GM23338 (cell line): ENCODE measurements at regions not wholly inside any gene's neighbourhood (a gene's known extent, or its start where the extent isn't known, plus 50 kb on each side); places are given as distances from the start of the nearest gene placed in this dataset.

Source experiments
- EZH2 ChIP-seq: fragments of 200-600 bp; sonication (generic); IDR thresholded peaks from one replicate; pipeline ENCODE4 v1.8.0; 2017; ENCODE audit warnings: antibody characterized with exemption, mild to moderate bottlenecking, low read depth; ENCODE audit not compliant: unreplicated experiment
- EZH2phosphoT487 ChIP-seq: fragments of 200-600 bp; sonication (generic); IDR thresholded peaks from one replicate; pipeline ENCODE4 v1.8.1; 2018; ENCODE audit warnings: antibody characterized with exemption; ENCODE audit not compliant: unreplicated experiment
- JUNB ChIP-seq: IDR thresholded peaks from one replicate; pipeline ENCODE4 v1.6.1; 2016; ENCODE audit warnings: antibody characterized with exemption; ENCODE audit not compliant: unreplicated experiment
- POLR2AphosphoS5 ChIP-seq: IDR thresholded peaks from 2 replicates; pipeline ENCODE4 v1.6.1; 2016; ENCODE audit warnings: antibody characterized with exemption, low read depth
- STAT1 ChIP-seq: IDR thresholded peaks from one replicate; pipeline ENCODE4 v1.6.1; 2016; ENCODE audit warnings: antibody characterized with exemption; ENCODE audit not compliant: unreplicated experiment
- ZNF114 ChIP-seq: fragments of 250-450 bp; sonication (Bioruptor Pico); IDR thresholded peaks from 2 replicates; pipeline ENCODE4 v1.5.0; 2020; ENCODE audit warnings: mild to moderate bottlenecking, moderate library complexity
- ZNF331 ChIP-seq: fragments of 250-450 bp; sonication (Bioruptor Pico); IDR thresholded peaks from 2 replicates; pipeline ENCODE4 v1.5.0; 2020; ENCODE audit warnings: low read depth, mild to moderate bottlenecking, moderate library complexity
- TF ChIP-seq, protein P1 (sequence below), 2 experiments: fragments of 200-600 bp in 1 of 2; sonication (generic) in 1 of 2; conservative IDR thresholded peaks; 2 replicates each; pipeline versions ENCODE4 v1.5.1 to v1.6.1; 2016 to 2017; ENCODE audit warnings: antibody characterized with exemption in 2 of 2, low read depth in 2 of 2, mild to moderate bottlenecking in 2 of 2, moderate library complexity in 1 of 2
- TF ChIP-seq, protein P2 (sequence below): IDR thresholded peaks from one replicate; pipeline ENCODE4 v1.6.1; 2018; ENCODE audit warnings: antibody characterized with exemption; ENCODE audit not compliant: unreplicated experiment
- TF ChIP-seq, protein P3 (sequence below): IDR thresholded peaks from 2 replicates; pipeline ENCODE4 v1.6.1; 2016; ENCODE audit warnings: antibody characterized with exemption

DNA sequence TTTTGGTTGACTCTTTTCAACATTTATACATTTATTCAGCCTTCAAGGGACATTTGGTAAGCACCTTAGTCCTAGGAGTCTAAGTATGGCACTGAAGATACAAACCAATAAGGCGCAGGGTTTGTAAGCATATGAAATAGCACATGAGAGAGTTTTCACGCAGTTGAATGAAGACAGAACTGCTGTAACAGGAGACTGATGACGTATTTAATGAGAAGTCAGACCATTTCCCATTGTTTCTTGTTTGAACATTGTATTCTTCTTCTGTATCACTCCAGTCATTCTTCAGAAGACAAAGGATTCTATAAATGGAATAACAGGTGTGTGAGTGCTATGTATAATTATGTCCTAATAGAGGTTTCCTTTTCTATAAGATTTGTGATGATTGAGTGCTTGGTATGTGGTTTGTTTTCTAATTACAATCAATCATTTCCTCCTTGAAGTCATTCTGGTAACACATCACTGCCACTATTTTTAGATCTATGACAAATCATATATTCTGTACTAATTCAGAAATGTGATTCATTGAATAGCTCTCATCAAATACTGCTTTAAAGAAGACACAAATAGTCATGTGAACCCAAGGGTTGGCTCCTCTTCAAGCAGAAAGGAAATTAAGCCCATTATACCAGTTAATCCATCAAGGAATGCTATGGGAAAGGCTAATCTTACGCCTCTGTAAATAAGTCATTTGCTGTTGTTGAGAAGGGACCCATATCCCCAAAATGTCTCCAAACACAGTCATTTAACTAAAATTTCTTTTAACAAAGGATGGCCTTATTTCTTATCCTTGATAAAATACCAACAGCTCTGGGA is 222.8 kb upstream of the NBEA start:
- TF ChIP-seq, protein P1, sequence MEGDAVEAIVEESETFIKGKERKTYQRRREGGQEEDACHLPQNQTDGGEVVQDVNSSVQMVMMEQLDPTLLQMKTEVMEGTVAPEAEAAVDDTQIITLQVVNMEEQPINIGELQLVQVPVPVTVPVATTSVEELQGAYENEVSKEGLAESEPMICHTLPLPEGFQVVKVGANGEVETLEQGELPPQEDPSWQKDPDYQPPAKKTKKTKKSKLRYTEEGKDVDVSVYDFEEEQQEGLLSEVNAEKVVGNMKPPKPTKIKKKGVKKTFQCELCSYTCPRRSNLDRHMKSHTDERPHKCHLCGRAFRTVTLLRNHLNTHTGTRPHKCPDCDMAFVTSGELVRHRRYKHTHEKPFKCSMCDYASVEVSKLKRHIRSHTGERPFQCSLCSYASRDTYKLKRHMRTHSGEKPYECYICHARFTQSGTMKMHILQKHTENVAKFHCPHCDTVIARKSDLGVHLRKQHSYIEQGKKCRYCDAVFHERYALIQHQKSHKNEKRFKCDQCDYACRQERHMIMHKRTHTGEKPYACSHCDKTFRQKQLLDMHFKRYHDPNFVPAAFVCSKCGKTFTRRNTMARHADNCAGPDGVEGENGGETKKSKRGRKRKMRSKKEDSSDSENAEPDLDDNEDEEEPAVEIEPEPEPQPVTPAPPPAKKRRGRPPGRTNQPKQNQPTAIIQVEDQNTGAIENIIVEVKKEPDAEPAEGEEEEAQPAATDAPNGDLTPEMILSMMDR (conservative IDR thresholded peaks at IDR 0.05; ENCODE audit: low read depth in 2 of 2), result no peak
- TF ChIP-seq EZH2 (no peak), POLR2AphosphoS5 (no peak), EZH2phosphoT487 (no peak), ZNF114 (no peak), JUNB (no peak), STAT1 (no peak), ZNF331 (no peak)
- TF ChIP-seq, protein P2, sequence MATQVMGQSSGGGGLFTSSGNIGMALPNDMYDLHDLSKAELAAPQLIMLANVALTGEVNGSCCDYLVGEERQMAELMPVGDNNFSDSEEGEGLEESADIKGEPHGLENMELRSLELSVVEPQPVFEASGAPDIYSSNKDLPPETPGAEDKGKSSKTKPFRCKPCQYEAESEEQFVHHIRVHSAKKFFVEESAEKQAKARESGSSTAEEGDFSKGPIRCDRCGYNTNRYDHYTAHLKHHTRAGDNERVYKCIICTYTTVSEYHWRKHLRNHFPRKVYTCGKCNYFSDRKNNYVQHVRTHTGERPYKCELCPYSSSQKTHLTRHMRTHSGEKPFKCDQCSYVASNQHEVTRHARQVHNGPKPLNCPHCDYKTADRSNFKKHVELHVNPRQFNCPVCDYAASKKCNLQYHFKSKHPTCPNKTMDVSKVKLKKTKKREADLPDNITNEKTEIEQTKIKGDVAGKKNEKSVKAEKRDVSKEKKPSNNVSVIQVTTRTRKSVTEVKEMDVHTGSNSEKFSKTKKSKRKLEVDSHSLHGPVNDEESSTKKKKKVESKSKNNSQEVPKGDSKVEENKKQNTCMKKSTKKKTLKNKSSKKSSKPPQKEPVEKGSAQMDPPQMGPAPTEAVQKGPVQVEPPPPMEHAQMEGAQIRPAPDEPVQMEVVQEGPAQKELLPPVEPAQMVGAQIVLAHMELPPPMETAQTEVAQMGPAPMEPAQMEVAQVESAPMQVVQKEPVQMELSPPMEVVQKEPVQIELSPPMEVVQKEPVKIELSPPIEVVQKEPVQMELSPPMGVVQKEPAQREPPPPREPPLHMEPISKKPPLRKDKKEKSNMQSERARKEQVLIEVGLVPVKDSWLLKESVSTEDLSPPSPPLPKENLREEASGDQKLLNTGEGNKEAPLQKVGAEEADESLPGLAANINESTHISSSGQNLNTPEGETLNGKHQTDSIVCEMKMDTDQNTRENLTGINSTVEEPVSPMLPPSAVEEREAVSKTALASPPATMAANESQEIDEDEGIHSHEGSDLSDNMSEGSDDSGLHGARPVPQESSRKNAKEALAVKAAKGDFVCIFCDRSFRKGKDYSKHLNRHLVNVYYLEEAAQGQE, result no peak
- TF ChIP-seq, protein P3, sequence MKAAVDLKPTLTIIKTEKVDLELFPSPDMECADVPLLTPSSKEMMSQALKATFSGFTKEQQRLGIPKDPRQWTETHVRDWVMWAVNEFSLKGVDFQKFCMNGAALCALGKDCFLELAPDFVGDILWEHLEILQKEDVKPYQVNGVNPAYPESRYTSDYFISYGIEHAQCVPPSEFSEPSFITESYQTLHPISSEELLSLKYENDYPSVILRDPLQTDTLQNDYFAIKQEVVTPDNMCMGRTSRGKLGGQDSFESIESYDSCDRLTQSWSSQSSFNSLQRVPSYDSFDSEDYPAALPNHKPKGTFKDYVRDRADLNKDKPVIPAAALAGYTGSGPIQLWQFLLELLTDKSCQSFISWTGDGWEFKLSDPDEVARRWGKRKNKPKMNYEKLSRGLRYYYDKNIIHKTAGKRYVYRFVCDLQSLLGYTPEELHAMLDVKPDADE, result no peak
